ENCODE measurements at regions not wholly inside any gene's neighbourhood (a gene's known extent, or its start where the extent isn't known, plus 50 kb on each side); places are given as distances from the start of the nearest gene placed in this dataset.
A peak's percentile ranks its signal among the peaks of the same experiment; 100 is the strongest.
"Not testable (repeated sequence)": the region's sequence is repeated elsewhere in the genome, so short reads cannot be mapped to it uniquely, and the experiment has no call there.

GRCh38 chrX:140141444-140142029 is 176.2 kb upstream of the CXorf66 start:
- peak; percentile 46 for TF ChIP-seq CTCF (IDR thresholded peaks at IDR 0.05; ENCODE audit: low read depth, low read length, missing control alignments)
- H3K4me3 ChIP-seq (ENCODE audit: low read depth, low read length), result no peak overlapping the region
- DNase-seq (ENCODE audit: low read depth), result no peak

DNA sequence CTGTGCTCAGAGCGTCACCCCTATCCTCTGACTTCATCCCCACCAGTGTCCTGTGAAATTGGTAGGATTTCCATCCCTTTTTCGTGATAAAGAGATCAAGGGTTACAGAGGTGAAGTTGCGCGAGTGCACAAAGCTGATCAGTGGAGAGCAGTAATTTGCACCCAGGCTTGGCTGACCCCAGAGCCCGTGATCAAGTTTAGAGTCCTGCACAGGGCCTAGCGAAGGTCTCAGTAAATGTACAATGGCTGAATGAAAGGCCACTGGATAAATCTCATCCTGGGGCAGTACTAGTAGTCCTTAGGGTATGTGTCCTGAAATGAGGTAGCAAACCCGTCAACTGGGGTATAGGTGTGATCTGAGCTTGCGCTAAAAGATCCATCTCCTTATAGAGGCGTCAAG is 173.2 kb upstream of the CXorf66 start:
- DNase-seq (ENCODE audit: low read depth); H3K4me3 ChIP-seq (ENCODE audit: low read depth, low read length): not testable (repeated sequence)

DNA sequence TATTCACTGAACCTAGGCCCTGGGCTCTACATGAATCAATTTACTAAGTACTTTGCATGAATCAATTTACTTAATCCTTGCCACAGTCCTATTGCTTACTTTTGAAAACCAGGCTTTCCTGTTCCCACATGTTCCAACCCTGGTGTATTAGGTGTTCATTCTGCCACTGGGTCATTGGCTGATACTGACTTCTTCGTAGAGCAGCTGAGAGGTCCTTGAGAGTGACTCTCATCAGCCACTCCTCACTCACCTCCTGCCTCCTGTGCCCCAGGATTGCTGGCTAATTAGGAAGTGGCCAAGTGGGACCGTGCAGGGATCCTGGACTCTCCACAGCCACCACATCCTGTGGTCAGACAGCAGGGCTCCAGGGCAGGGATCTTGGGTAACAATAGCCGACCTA is 172.7 kb upstream of the CXorf66 start:
- DNase-seq (ENCODE audit: low read depth); H3K4me3 ChIP-seq (ENCODE audit: low read depth, low read length): not testable (repeated sequence)

GRCh38 chrX:140132937-140133336 is 167.6 kb upstream of the CXorf66 start:
- TF ChIP-seq CTCF (IDR thresholded peaks at IDR 0.05; ENCODE audit: low read depth, low read length, missing control alignments), result no peak
- no peak overlapping the region for H3K4me3 ChIP-seq (ENCODE audit: low read depth, low read length)
- DNase-seq (ENCODE audit: low read depth), result no peak

- no peak for DNase-seq (ENCODE audit: low read depth)
- no peak overlapping the region for H3K4me3 ChIP-seq (ENCODE audit: low read depth, low read length)
- TF ChIP-seq CTCF (IDR thresholded peaks at IDR 0.05; ENCODE audit: low read depth, low read length, missing control alignments), result peak; percentile 11
Observed at GRCh38 chrX:140123446-140123845, 158.1 kb upstream of the CXorf66 start.

DNA sequence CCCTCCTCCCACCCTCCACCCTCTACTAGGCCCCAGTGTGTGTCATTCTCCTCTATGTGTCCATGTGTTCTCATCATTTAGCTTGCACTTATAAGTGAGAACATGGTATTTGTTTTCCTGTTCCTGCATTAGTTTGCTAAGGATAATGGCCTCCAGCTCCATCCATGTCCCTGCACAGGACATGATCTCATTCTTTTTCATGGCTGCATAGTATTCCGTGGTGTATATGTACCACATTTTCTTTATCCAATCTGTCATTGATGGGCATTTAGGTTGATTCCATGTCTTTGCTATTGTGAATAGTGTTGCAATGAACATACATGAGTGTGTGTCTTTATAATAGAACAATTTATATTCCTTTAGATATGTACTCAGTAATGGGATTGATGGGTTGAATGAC is 148.7 kb upstream of the CXorf66 start:
- not testable (repeated sequence) for H3K4me3 ChIP-seq (ENCODE audit: low read depth, low read length); DNase-seq (ENCODE audit: low read depth)

GRCh38 chrX:140110081-140110650 is 144.8 kb upstream of the CXorf66 start:
- no peak for TF ChIP-seq CTCF (IDR thresholded peaks at IDR 0.05; ENCODE audit: low read depth, low read length, missing control alignments)
- DNase-seq (ENCODE audit: low read depth), result no peak
- no peak overlapping the region for H3K4me3 ChIP-seq (ENCODE audit: low read depth, low read length)

DNA sequence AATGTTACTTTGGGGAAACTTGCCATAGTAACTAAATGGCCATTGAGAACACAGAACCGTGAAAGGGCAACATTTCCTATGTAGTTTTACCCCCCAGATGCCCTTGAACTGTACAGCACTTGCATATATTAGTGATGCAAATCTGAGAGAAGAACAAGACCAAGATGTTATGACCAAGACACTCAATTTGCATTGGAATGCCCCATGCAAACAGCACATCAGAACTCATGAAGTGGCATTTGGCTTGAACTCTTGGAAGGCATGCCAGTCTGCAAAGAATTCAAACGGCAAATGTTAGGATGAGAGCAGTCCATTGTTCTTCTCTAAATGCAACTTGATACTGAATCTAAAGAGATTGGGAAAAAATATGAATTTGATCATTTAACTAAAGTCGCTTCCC is 139.4 kb upstream of the CXorf66 start:
- TF ChIP-seq CTCF (IDR thresholded peaks at IDR 0.05; ENCODE audit: low read depth, low read length, missing control alignments), result no peak
- DNase-seq (ENCODE audit: low read depth), result no peak
- no peak overlapping the region for H3K4me3 ChIP-seq (ENCODE audit: low read depth, low read length)
